ENCODE measurements at regions not wholly inside any gene's neighbourhood (a gene's known extent, or its start where the extent isn't known, plus 50 kb on each side); places are given as distances from the start of the nearest gene placed in this dataset.

DNA sequence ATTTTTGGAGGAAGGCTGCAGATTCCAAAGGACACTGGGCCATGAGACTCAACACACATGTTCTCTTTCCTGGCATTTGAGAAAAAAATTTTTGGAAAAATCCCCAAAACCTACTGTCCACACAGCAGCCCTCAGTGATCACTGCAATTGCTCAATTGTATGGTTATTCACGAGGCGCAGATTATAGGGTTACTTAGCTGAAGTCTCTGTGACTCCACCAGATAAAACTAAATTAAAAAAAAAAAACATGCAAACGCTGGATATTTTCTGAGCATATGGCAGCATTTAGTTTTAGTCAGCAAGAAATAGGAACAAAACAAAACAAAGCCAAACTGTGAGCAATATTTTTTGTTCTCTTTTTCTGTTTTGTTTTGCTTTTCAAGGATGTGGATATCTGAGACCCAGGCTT is 83.8 kb upstream of the FAM20A start:
- no peak overlapping the region for H3K4me3 ChIP-seq (ENCODE audit: low read length in 3 of 3)
- intact Hi-C loops (cut with DNase I) = no loop called here
- no peak overlapping the region for H3K9ac ChIP-seq (ENCODE audit: low read length in 3 of 3)
- TF ChIP-seq, protein P1, sequence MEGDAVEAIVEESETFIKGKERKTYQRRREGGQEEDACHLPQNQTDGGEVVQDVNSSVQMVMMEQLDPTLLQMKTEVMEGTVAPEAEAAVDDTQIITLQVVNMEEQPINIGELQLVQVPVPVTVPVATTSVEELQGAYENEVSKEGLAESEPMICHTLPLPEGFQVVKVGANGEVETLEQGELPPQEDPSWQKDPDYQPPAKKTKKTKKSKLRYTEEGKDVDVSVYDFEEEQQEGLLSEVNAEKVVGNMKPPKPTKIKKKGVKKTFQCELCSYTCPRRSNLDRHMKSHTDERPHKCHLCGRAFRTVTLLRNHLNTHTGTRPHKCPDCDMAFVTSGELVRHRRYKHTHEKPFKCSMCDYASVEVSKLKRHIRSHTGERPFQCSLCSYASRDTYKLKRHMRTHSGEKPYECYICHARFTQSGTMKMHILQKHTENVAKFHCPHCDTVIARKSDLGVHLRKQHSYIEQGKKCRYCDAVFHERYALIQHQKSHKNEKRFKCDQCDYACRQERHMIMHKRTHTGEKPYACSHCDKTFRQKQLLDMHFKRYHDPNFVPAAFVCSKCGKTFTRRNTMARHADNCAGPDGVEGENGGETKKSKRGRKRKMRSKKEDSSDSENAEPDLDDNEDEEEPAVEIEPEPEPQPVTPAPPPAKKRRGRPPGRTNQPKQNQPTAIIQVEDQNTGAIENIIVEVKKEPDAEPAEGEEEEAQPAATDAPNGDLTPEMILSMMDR (IDR thresholded peaks at IDR 0.05; ENCODE audit: borderline replicate concordance, extremely low read depth, insufficient read depth) = no peak
- DNase-seq (no peak), FAIRE-seq (no peak)
- H3K27ac ChIP-seq (ENCODE audit: low read depth in 2 of 2, low read length in 2 of 2) = no peak overlapping the region
- peaks cover 0 to 3% (median 0%) of the 10 kb centered on the region in 3 donors for H3K9me3 ChIP-seq (ENCODE audit: control insufficient read depth in 2 of 3, insufficient read depth in 1 of 3, low read length in 3 of 3)
- no peaks in the 10 kb centered on the region for H3K27me3 ChIP-seq (ENCODE audit: control insufficient read depth, insufficient read depth, low read length)
- no peaks in the 10 kb centered on the region for H3K4me1 ChIP-seq (ENCODE audit: control insufficient read depth in 2 of 3, insufficient read depth in 2 of 3, low read depth in 1 of 3, low read length in 3 of 3)
- H3K36me3 ChIP-seq (ENCODE audit: control insufficient read depth in 2 of 3, insufficient read depth in 3 of 3, low read length in 3 of 3) = no peaks in the 10 kb centered on the region

DNA sequence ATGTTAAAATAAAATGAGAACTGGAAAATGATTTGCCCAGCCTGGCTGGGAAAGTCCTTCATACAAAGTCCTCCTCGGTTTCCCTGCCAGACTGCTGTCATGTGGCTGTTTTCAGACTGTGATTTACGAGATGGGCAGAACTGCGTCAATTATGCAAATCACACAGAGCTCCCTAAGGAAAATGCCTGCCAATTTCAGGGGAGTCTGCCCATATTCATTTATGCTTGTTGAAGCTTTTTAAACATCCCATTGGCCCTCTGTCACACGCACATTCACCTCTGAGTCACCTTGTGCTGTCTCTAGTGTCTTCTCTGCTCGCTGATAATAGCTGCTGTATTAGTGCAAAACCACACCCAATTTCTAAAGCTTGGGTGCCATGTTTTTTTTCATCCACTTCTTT is 81.7 kb upstream of the FAM20A start:
- peaks cover 0 to 3% (median 0%) of the 10 kb centered on the region in 3 donors for H3K9me3 ChIP-seq (ENCODE audit: control insufficient read depth in 2 of 3, insufficient read depth in 1 of 3, low read length in 3 of 3)
- no peak overlapping the region for H3K4me3 ChIP-seq (ENCODE audit: low read length in 3 of 3)
- H3K27me3 ChIP-seq (ENCODE audit: control insufficient read depth, insufficient read depth, low read length) = no peaks in the 10 kb centered on the region
- H3K4me1 ChIP-seq (ENCODE audit: control insufficient read depth in 2 of 3, insufficient read depth in 2 of 3, low read depth in 1 of 3, low read length in 3 of 3) = no peaks in the 10 kb centered on the region
- no peak for DNase-seq
- intact Hi-C loops (cut with DNase I) = no loop called here
- FAIRE-seq = no peak
- H3K9ac ChIP-seq (ENCODE audit: low read length in 3 of 3) = no peak overlapping the region
- TF ChIP-seq, protein P1 (IDR thresholded peaks at IDR 0.05; ENCODE audit: borderline replicate concordance, extremely low read depth, insufficient read depth) = no peak
- H3K27ac ChIP-seq (ENCODE audit: low read depth in 2 of 2, low read length in 2 of 2) = no peak overlapping the region
- no peaks in the 10 kb centered on the region for H3K36me3 ChIP-seq (ENCODE audit: control insufficient read depth in 2 of 3, insufficient read depth in 3 of 3, low read length in 3 of 3)

DNA sequence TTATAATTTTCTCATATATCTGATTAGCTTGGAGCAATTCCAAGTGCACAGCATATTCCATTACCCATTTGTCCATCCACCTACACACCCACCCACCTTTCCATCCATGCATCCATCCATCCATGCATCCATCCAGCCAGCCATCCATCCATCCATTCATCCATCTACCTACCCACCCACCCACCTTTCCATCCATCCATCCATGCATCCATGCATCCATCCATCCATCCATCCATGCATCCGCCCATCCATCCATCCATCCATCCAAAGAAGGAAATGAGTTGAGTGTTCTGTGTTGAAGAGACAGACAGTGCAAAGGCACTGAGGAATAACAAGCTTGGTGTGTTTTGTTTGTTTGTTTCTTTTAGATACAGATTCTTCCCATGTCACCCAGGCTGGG is 78.7 kb upstream of the FAM20A start:
- Histone ChIP-seq H3K27me3 (ENCODE audit: control insufficient read depth, insufficient read depth, low read length) (no peaks in the 10 kb centered on the region), H3K27ac (ENCODE audit: low read depth in 2 of 2, low read length in 2 of 2) (no peak overlapping the region), H3K36me3 (ENCODE audit: control insufficient read depth in 2 of 3, insufficient read depth in 3 of 3, low read length in 3 of 3) (no peaks in the 10 kb centered on the region), H3K4me1 (ENCODE audit: control insufficient read depth in 2 of 3, insufficient read depth in 2 of 3, low read depth in 1 of 3, low read length in 3 of 3) (no peaks in the 10 kb centered on the region), H3K9ac (ENCODE audit: low read length in 3 of 3) (no peak overlapping the region), H3K9me3 (ENCODE audit: control insufficient read depth in 2 of 3, insufficient read depth in 1 of 3, low read length in 3 of 3) (peaks cover 0 to 3% (median 0%) of the 10 kb centered on the region in 3 donors), H3K4me3 (ENCODE audit: low read length in 3 of 3) (no peak overlapping the region)
- TF ChIP-seq, protein P1 (IDR thresholded peaks at IDR 0.05; ENCODE audit: borderline replicate concordance, extremely low read depth, insufficient read depth) = no peak
- FAIRE-seq (no peak), DNase-seq (no peak)
- intact Hi-C loops (cut with DNase I) = no loop called here

DNA sequence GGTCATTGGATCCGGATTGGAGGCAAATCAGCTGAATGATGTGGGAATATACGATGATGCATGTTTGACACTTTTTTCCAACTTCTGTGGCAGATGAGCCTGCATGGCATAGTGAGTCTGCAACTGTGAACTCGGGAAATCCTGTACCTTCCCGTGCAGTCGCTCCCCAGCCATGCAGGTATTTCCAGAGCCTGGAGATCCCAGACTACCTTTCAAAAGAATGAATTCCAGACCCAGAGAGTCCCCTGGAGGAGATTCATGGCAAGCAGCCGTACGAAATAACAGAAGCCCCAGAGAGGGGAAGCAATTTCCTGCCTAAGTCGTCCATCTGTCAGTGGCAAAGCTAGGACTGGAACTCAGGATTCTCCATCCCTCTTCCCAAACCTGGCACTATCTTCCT is 75.7 kb upstream of the FAM20A start:
- Histone ChIP-seq H3K27ac (ENCODE audit: low read depth in 2 of 2, low read length in 2 of 2) (no peak overlapping the region), H3K27me3 (ENCODE audit: control insufficient read depth, insufficient read depth, low read length) (no peaks in the 10 kb centered on the region), H3K4me1 (ENCODE audit: control insufficient read depth in 2 of 3, insufficient read depth in 2 of 3, low read depth in 1 of 3, low read length in 3 of 3) (no peaks in the 10 kb centered on the region), H3K9ac (ENCODE audit: low read length in 3 of 3) (no peak overlapping the region), H3K9me3 (ENCODE audit: control insufficient read depth in 2 of 3, insufficient read depth in 1 of 3, low read length in 3 of 3) (no peaks in the 10 kb centered on the region), H3K36me3 (ENCODE audit: control insufficient read depth in 2 of 3, insufficient read depth in 3 of 3, low read length in 3 of 3) (no peaks in the 10 kb centered on the region), H3K4me3 (ENCODE audit: low read length in 3 of 3) (no peak overlapping the region)
- DNase-seq (no peak), FAIRE-seq (no peak)
- intact Hi-C loops (cut with DNase I) = no loop called here
- TF ChIP-seq, protein P1 (IDR thresholded peaks at IDR 0.05; ENCODE audit: borderline replicate concordance, extremely low read depth, insufficient read depth) = no peak

Data from kidney (tissue), 13 donors.